Upper lobe of left lung (tissue), 6 donors: ENCODE measurements at regions not wholly inside any gene's neighbourhood (a gene's known extent, or its start where the extent isn't known, plus 50 kb on each side); places are given as distances from the start of the nearest gene placed in this dataset.

Experiments used
- ATAC-seq, 2 donors: fragments of 200-7000 bp; cut with Tn5 transposase; one replicate each; pipeline ENCODE4 v1.9.1; 2022; ENCODE audit warnings: mild to moderate bottlenecking in 2 of 2, moderate library complexity in 2 of 2; ENCODE audit not compliant: low FRiP score in 2 of 2
- DNase-seq, 2 donors: peaks; one replicate each; pipeline ENCODE4 v3.0.0-alpha.2; 2019 to 2020
- H3K27ac ChIP-seq, 4 donors: fragments of 200-600 bp; sonication (generic); one replicate each; pipeline ENCODE4 v1.5.1; 2016 to 2019
- H3K27me3 ChIP-seq, 4 donors: fragments of 200-600 bp; sonication (generic); one replicate each; pipeline ENCODE4 v1.5.1; 2017 to 2019
- H3K36me3 ChIP-seq, 4 donors: fragments of 200-600 bp; sonication (generic); one replicate each; pipeline ENCODE4 v1.5.1; 2016 to 2019
- H3K4me1 ChIP-seq, 4 donors: fragments of 200-600 bp; sonication (generic); one replicate each; pipeline ENCODE4 v1.5.1; 2018 to 2019
- H3K4me3 ChIP-seq, 4 donors: fragments of 200-600 bp; sonication (generic); one replicate each; pipeline ENCODE4 v1.5.1; 2017 to 2019; ENCODE audit warnings: mild to moderate bottlenecking in 2 of 4, moderate library complexity in 1 of 4
- H3K9me3 ChIP-seq, 4 donors: fragments of 200-600 bp; sonication (generic); one replicate each; pipeline ENCODE4 v1.5.1; 2018 to 2019
- EP300 ChIP-seq, 4 donors: sonication (generic); formaldehyde crosslinking; IDR thresholded peaks; one replicate each; pipeline ENCODE4 v1.5.1; 2017; ENCODE audit warnings: antibody characterized with exemption in 4 of 4, control low read depth in 2 of 4
- POLR2A ChIP-seq, 4 donors: fragments of 450-650 bp; IDR thresholded peaks; one replicate each; pipeline ENCODE4 v1.5.1; 2016 to 2017; ENCODE audit warnings: antibody characterized with exemption in 4 of 4, mild to moderate bottlenecking in 2 of 4
- POLR2AphosphoS5 ChIP-seq, 2 donors: sonication (generic); formaldehyde crosslinking; IDR thresholded peaks; one replicate each; pipeline ENCODE4 v1.5.1; 2017; ENCODE audit warnings: antibody characterized with exemption in 2 of 2
- WGBS, 2 donors: methylation state at CpG; one replicate each; pipeline ENCODE4 v1.1.5; 2017 to 2018; 5-methylcytosine and 5-hydroxymethylcytosine counted together
- TF ChIP-seq, protein P1 (sequence below), 6 experiments: fragments of 450-650 bp in 4 of 6; fragments of 200-600 bp in 2 of 6; sonication (generic) in 2 of 6; IDR thresholded peaks; one replicate each; pipeline ENCODE4 v1.5.1; 2016 to 2019; ENCODE audit warnings: antibody characterized with exemption in 6 of 6
- donor health status: DM: no; HTN: no; CAD: no; lungs with moderate emphysema.
- donor health status: DM: no; HTN: yes; CAD: no; lungs with severe emphysema.

DNA sequence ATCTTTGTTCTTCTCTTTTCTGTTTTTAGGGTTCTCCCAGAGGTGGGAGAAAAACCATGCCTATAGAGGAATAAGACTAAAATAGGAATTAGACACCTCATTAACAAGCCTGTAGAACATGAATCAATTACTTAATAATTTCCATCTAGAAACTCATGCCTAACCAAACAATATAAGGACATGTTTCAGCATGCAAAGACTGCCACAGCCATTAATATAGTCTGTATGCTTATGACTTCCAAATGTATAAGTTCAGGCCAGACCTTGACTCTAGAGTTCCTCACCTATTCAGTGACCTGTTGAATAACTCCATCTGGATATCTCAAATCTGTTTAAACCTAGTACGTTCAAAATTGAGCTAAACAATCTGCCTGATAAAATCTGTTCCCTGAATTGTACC is 304.6 kb downstream of the BMP4 start:
- 60 to 61% methylated on average over 1 of the region's 1 CpG for WGBS, 2 donors
- ATAC-seq (no peak), DNase-seq (no peak)
- Histone ChIP-seq H3K9me3 (no peaks in the 10 kb centered on the region), H3K27ac (no peak overlapping the region), H3K27me3 (no peaks in the 10 kb centered on the region), H3K36me3 (no peaks in the 10 kb centered on the region), H3K4me3 (no peak overlapping the region), H3K4me1 (no peaks in the 10 kb centered on the region)
- TF ChIP-seq EP300 (IDR thresholded peaks at IDR 0.05) = no peak
- TF ChIP-seq, protein P1, sequence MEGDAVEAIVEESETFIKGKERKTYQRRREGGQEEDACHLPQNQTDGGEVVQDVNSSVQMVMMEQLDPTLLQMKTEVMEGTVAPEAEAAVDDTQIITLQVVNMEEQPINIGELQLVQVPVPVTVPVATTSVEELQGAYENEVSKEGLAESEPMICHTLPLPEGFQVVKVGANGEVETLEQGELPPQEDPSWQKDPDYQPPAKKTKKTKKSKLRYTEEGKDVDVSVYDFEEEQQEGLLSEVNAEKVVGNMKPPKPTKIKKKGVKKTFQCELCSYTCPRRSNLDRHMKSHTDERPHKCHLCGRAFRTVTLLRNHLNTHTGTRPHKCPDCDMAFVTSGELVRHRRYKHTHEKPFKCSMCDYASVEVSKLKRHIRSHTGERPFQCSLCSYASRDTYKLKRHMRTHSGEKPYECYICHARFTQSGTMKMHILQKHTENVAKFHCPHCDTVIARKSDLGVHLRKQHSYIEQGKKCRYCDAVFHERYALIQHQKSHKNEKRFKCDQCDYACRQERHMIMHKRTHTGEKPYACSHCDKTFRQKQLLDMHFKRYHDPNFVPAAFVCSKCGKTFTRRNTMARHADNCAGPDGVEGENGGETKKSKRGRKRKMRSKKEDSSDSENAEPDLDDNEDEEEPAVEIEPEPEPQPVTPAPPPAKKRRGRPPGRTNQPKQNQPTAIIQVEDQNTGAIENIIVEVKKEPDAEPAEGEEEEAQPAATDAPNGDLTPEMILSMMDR (IDR thresholded peaks at IDR 0.05) = no peak
- TF ChIP-seq POLR2AphosphoS5 (IDR thresholded peaks at IDR 0.05) = no peak
- no peak for TF ChIP-seq POLR2A (IDR thresholded peaks at IDR 0.05)

DNA sequence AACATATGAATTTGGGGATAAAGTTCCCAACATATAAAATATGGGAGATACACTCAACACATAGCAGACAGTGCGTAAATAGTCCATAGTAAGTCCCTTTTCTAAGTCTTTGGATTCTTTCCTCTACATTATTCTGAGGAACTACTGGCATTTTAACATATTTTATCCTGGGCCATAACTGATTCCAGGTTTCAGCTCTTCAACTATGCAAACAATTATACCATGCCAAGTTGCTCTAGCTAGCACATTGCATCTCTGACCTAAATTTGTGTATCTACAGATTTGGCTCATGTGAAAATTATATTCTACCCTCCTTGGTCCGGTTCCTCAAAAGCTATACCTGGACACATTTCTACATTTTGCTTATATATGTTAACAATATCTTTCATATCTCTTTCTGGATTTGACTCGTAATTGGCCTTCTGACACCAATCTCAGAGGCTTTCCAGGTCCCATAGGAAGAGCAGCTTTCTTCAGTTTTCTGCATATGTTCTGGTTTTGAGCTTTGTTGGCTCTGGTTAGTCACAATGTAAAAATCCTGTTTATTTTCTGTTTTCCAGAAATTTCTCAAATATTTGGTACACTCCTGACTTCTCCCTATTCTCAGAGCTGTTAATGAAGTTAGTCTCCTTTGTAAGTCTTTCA is 305.4 kb downstream of the BMP4 start:
- 87 to 88% methylated on average over 3 of the region's 3 CpGs for WGBS, 2 donors
- Histone ChIP-seq H3K27me3 (no peaks in the 10 kb centered on the region), H3K4me3 (no peak overlapping the region), H3K27ac (no peak overlapping the region), H3K4me1 (no peaks in the 10 kb centered on the region), H3K36me3 (no peaks in the 10 kb centered on the region), H3K9me3 (no peaks in the 10 kb centered on the region)
- TF ChIP-seq EP300 (IDR thresholded peaks at IDR 0.05) (no peak), POLR2AphosphoS5 (IDR thresholded peaks at IDR 0.05) (no peak), POLR2A (IDR thresholded peaks at IDR 0.05) (no peak)
- TF ChIP-seq, protein P1 (IDR thresholded peaks at IDR 0.05) = no peak
- ATAC-seq (no peak), DNase-seq (no peak)

DNA sequence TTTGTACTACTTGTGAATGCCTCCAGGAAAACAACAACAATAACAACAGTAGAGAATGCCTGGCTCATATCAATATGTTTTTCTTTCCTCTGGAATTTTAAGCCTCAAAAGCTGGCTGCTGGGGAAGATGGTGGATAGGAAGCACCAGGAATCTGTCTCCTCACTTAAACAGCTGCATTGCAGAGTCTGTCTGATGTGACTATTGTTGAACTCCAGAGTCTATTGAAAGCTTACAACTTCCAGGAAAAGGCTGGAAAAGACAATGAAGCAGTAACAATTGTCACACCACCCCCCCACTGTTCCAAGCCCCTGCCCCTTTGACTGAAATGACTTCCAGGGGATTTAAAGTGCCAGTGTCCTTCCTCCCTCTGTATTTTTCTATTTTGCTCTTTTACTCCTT is 309.7 kb downstream of the BMP4 start:
- DNase-seq (no peak), ATAC-seq (no peak)
- Histone ChIP-seq H3K27me3 (no peaks in the 10 kb centered on the region), H3K4me3 (no peak overlapping the region), H3K9me3 (no peaks in the 10 kb centered on the region), H3K4me1 (no peaks in the 10 kb centered on the region), H3K27ac (no peak overlapping the region), H3K36me3 (no peaks in the 10 kb centered on the region)
- TF ChIP-seq POLR2AphosphoS5 (IDR thresholded peaks at IDR 0.05) (no peak), EP300 (IDR thresholded peaks at IDR 0.05) (no peak), POLR2A (IDR thresholded peaks at IDR 0.05) (no peak)
- TF ChIP-seq, protein P1 (IDR thresholded peaks at IDR 0.05) = no peak

DNA sequence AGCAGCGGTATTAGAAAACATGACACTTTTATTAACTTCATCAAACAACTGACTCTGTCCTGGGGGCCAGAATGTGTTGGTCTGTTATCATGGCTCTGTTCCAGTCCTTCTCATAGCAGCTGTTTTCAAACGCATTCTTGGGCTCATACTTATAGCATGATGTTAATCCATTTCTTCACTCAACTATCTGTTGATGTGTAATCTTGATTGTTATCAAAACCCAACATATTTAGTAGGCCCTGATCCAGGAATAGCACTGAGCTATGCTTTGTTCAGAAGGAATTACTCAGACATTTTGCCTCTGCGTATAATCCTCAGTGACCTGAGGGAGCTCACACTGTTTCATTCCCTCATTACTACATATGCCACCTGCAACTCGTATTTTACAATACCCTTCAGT is 315.9 kb downstream of the BMP4 start:
- H3K27me3 ChIP-seq = no peaks in the 10 kb centered on the region
- H3K27ac ChIP-seq = no peak overlapping the region
- peak in 1 of 2 donors; percentile 76 for ATAC-seq
- no peak overlapping the region for H3K4me3 ChIP-seq
- no peaks in the 10 kb centered on the region for H3K36me3 ChIP-seq
- no peaks in the 10 kb centered on the region for H3K9me3 ChIP-seq
- TF ChIP-seq POLR2AphosphoS5 (IDR thresholded peaks at IDR 0.05) = no peak
- TF ChIP-seq, protein P1 (IDR thresholded peaks at IDR 0.05) = no peak
- no peak for TF ChIP-seq EP300 (IDR thresholded peaks at IDR 0.05)
- no peak for TF ChIP-seq POLR2A (IDR thresholded peaks at IDR 0.05)
- no peaks in the 10 kb centered on the region for H3K4me1 ChIP-seq
- DNase-seq = no peak
- 62 to 78% methylated on average over 4 of the region's 4 CpGs for WGBS, 2 donors

DNA sequence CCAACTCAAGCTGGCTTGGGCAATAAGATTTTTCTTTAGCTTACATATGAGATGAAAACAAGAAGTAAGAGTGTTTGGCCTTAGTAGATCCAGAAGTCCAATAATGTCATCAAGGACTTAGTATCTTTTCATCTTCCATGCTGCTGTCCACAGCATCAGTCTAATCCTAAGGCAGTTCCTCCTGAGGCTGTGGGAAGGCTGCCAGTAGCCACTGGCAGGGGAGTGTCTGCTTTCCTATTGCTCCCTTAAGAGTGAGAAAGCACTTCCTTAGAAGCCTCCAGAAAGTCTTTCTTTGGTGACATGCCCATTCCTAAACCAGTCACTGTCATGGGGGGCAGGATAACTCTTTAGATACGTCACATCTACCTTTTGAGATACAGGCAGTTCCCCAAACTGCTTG is 317.7 kb downstream of the BMP4 start:
- H3K4me3 ChIP-seq = no peak overlapping the region
- no peak overlapping the region for H3K27ac ChIP-seq
- DNase-seq (no peak), ATAC-seq (peak in 1 of 2 donors; percentile 29)
- no peaks in the 10 kb centered on the region for H3K9me3 ChIP-seq
- TF ChIP-seq POLR2A (IDR thresholded peaks at IDR 0.05) = no peak
- no peak for TF ChIP-seq EP300 (IDR thresholded peaks at IDR 0.05)
- no peak for TF ChIP-seq POLR2AphosphoS5 (IDR thresholded peaks at IDR 0.05)
- TF ChIP-seq, protein P1 (IDR thresholded peaks at IDR 0.05) = no peak
- H3K27me3 ChIP-seq = no peaks in the 10 kb centered on the region
- WGBS, 2 donors = 72 to 90% methylated on average over 1 of the region's 1 CpG
- no peaks in the 10 kb centered on the region for H3K36me3 ChIP-seq
- H3K4me1 ChIP-seq = no peaks in the 10 kb centered on the region
